ENCODE measurements at regions not wholly inside any gene's neighbourhood (a gene's known extent, or its start where the extent isn't known, plus 50 kb on each side); places are given as distances from the start of the nearest gene placed in this dataset.

DNA sequence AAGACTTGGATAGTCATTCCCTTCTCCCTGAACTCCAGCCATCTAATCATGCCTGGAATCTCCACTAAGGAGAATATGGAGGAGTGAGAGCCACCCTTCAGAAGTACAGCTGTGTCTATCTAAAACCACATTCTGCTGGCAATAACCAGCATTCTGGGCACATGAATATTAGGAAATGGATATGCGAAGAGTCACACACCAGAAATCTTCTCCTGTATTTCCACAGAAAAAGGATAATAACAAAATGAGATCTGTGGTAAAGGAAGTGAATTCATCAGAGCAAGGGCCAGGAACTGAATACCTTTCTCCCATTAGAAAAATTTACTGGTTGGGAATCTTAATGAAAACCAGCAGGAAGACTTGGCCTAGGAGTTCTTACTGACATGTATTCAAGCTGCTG lies 218.8 kb downstream of the SCG2 start:
- no peak overlapping the region for H3K9ac ChIP-seq
- no peak overlapping the region for H3K4me3 ChIP-seq (IDR thresholded peaks at IDR 0.05; ENCODE audit: insufficient read depth, low read depth, low read length)
- H3K36me3 ChIP-seq (ENCODE audit: insufficient read depth): no peaks in the 10 kb centered on the region
- no peaks in the 10 kb centered on the region for H3K27me3 ChIP-seq (ENCODE audit: insufficient read depth, low read depth)
- no peak overlapping the region for H2AFZ ChIP-seq (ENCODE audit: low read depth)
- H3K4me1 ChIP-seq (ENCODE audit: low read depth, poor library complexity, severe bottlenecking): no peaks in the 10 kb centered on the region
- H4K20me1 ChIP-seq (ENCODE audit: insufficient read depth): no peaks in the 10 kb centered on the region
- H3K79me2 ChIP-seq (ENCODE audit: insufficient read depth, low read depth): no peaks in the 10 kb centered on the region
- no peak overlapping the region for H3K4me2 ChIP-seq
- no peak for TF ChIP-seq CTCF (conservative IDR thresholded peaks at IDR 0.05; ENCODE audit: low read depth, low read length)
- H3K27ac ChIP-seq: no peak overlapping the region

DNA sequence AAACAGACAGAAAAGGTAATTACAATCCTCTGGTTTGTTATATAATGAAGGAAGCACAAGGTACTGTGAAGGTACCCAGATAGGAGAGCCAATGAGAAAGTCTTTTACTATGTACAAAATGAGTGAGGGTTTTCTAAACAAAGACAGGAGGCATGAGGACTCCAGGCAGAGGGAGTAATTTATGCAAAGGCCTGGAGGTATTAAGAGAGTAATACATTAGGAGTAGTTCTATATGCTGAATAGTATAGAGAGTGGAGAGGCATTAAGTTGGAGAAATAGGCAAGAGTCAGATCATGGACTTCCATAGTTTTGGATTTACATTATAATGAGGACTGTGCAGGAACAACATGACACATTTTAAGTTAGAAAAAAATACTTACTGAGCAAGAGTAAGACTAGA lies 216.0 kb downstream of the SCG2 start:
- H3K9ac ChIP-seq: no peak overlapping the region
- H3K4me2 ChIP-seq: no peak overlapping the region
- no peaks in the 10 kb centered on the region for H4K20me1 ChIP-seq (ENCODE audit: insufficient read depth)
- no peak for TF ChIP-seq CTCF (conservative IDR thresholded peaks at IDR 0.05; ENCODE audit: low read depth, low read length)
- no peaks in the 10 kb centered on the region for H3K27me3 ChIP-seq (ENCODE audit: insufficient read depth, low read depth)
- no peaks in the 10 kb centered on the region for H3K79me2 ChIP-seq (ENCODE audit: insufficient read depth, low read depth)
- H3K4me3 ChIP-seq (IDR thresholded peaks at IDR 0.05; ENCODE audit: insufficient read depth, low read depth, low read length): no peak overlapping the region
- H2AFZ ChIP-seq (ENCODE audit: low read depth): no peak overlapping the region
- no peak overlapping the region for H3K27ac ChIP-seq
- no peaks in the 10 kb centered on the region for H3K4me1 ChIP-seq (ENCODE audit: low read depth, poor library complexity, severe bottlenecking)
- H3K36me3 ChIP-seq (ENCODE audit: insufficient read depth): no peaks in the 10 kb centered on the region

GRCh38 chr2:223386984-223387383 lies 215.2 kb downstream of the SCG2 start:
- TF ChIP-seq CTCF (conservative IDR thresholded peaks at IDR 0.05; ENCODE audit: low read depth, low read length): no peak
- H3K9ac ChIP-seq: no peak overlapping the region
- no peak overlapping the region for H3K27ac ChIP-seq
- H4K20me1 ChIP-seq (ENCODE audit: insufficient read depth): no peaks in the 10 kb centered on the region
- no peaks in the 10 kb centered on the region for H3K27me3 ChIP-seq (ENCODE audit: insufficient read depth, low read depth)
- H3K36me3 ChIP-seq (ENCODE audit: insufficient read depth): no peaks in the 10 kb centered on the region
- H3K4me1 ChIP-seq (ENCODE audit: low read depth, poor library complexity, severe bottlenecking): no peaks in the 10 kb centered on the region
- no peak overlapping the region for H2AFZ ChIP-seq (ENCODE audit: low read depth)
- no peaks in the 10 kb centered on the region for H3K79me2 ChIP-seq (ENCODE audit: insufficient read depth, low read depth)
- H3K4me2 ChIP-seq: no peak overlapping the region
- H3K4me3 ChIP-seq (IDR thresholded peaks at IDR 0.05; ENCODE audit: insufficient read depth, low read depth, low read length): no peak overlapping the region

DNA sequence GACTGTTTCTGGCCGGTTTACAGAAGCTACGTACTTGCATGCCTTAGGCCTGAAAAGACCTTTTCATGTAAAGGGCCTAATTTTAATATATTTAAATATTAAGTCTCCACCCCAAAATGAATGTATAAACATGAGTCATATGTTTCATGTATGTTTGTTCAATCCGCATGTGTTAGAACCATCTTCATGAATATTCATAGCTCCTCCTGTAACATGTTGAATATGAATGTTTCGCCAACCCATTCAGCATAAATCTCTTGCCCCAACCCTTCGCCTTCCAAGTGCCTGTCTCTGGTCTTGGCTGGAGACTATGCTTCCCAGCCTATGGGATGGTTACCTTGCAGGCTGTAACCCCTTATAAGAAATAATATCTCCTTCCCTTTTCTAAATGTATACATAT lies 212.5 kb downstream of the SCG2 start:
- H3K27me3 ChIP-seq (ENCODE audit: insufficient read depth, low read depth): no peaks in the 10 kb centered on the region
- no peak overlapping the region for H3K4me3 ChIP-seq (IDR thresholded peaks at IDR 0.05; ENCODE audit: insufficient read depth, low read depth, low read length)
- no peak overlapping the region for H3K9ac ChIP-seq
- no peaks in the 10 kb centered on the region for H4K20me1 ChIP-seq (ENCODE audit: insufficient read depth)
- H2AFZ ChIP-seq (ENCODE audit: low read depth): no peak overlapping the region
- no peaks in the 10 kb centered on the region for H3K36me3 ChIP-seq (ENCODE audit: insufficient read depth)
- TF ChIP-seq CTCF (conservative IDR thresholded peaks at IDR 0.05; ENCODE audit: low read depth, low read length): no peak
- no peak overlapping the region for H3K4me2 ChIP-seq
- no peak overlapping the region for H3K27ac ChIP-seq
- no peaks in the 10 kb centered on the region for H3K79me2 ChIP-seq (ENCODE audit: insufficient read depth, low read depth)
- H3K4me1 ChIP-seq (ENCODE audit: low read depth, poor library complexity, severe bottlenecking): no peaks in the 10 kb centered on the region

DNA sequence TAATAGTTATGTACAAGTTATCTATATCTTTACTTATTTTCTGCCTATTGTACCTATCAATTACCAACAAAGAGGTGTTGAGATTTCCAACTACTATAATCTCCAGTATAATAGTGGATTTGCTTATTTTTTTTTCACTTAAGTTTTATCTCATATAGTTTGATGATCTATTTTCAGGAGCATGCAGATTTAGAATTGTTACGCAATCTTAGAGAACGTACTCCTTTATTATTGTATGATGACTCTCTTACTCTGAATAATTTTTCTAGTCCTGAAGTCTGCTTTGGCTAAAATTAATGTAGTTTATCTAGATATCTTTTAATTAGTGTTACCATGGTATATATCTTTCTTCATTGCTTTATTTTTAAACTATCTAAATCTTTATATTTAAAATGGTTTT lies 205.2 kb downstream of the SCG2 start:
- Histone ChIP-seq H3K27ac (no peak overlapping the region), H3K4me2 (no peak overlapping the region), H3K9ac (no peak overlapping the region), H3K79me2 (ENCODE audit: insufficient read depth, low read depth) (no peaks in the 10 kb centered on the region), H3K4me3 (IDR thresholded peaks at IDR 0.05; ENCODE audit: insufficient read depth, low read depth, low read length) (no peak overlapping the region), H4K20me1 (ENCODE audit: insufficient read depth) (no peaks in the 10 kb centered on the region), H3K36me3 (ENCODE audit: insufficient read depth) (no peaks in the 10 kb centered on the region), H3K27me3 (ENCODE audit: insufficient read depth, low read depth) (no peaks in the 10 kb centered on the region), H3K4me1 (ENCODE audit: low read depth, poor library complexity, severe bottlenecking) (no peaks in the 10 kb centered on the region), H2AFZ (ENCODE audit: low read depth) (no peak overlapping the region)
- no peak for TF ChIP-seq CTCF (conservative IDR thresholded peaks at IDR 0.05; ENCODE audit: low read depth, low read length)

Measured in KMS-11 (cell line).